ENCODE measurements at regions not wholly inside any gene's neighbourhood (a gene's known extent, or its start where the extent isn't known, plus 50 kb on each side); places are given as distances from the start of the nearest gene placed in this dataset.

DNA sequence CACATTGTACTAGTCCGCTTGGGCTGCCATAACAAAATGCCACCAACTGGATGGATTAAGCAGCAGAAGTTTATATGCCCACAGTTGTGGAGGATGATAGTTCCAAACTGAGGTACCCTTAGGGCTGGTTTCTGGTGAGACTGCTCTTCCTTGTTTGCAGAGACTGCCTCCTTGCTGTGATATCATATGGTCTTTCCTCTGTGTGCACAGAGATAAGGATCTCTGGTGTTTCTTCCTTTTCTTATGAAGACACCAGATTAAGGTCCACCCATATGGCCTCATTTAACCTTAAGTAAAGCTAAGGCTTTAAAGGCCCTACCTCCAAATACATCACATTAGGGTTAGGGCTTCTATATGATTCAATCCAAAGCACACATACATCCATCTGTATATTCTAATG is 738.2 kb upstream of the GCFC2 start:
- DNase-seq = no peak

DNA sequence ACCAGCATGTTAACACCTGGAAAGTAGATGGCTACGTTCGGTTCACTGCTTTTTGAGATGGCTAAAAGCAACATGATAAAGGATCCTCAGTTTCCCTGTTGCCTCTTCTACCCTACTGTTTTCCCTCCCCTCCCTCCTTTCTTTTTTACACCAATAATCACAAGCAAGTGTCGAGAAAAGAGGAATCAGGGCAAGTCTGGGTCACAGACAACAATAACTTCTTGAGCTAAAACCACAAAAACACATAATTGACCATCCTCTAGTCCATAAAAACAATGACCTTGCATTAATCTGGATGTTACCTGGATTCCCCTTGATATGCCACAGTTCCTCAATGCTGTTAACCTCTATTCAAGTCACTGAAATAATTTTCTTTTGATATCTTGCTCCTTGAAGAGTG is 736.6 kb upstream of the GCFC2 start:
- DNase-seq = no peak

DNA sequence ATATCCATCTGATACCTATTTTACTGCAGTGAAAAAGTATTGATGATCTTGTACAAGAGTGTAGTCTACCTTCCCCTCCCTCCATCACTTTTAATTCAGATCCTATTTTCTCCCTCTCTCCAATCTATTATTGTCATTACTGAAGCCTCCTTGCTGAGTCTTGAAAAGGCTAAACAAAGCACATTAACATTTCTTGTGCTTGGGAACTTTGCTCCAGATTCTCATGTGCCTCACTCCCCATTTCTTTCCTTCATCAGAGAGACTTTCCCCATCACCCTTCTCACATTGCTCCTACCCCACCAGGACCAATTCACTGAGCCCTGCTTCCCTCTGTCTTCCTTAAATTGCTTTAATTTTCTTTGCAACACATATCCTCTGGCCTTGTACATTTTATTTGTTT is 736.2 kb upstream of the GCFC2 start:
- DNase-seq = no peak

DNA sequence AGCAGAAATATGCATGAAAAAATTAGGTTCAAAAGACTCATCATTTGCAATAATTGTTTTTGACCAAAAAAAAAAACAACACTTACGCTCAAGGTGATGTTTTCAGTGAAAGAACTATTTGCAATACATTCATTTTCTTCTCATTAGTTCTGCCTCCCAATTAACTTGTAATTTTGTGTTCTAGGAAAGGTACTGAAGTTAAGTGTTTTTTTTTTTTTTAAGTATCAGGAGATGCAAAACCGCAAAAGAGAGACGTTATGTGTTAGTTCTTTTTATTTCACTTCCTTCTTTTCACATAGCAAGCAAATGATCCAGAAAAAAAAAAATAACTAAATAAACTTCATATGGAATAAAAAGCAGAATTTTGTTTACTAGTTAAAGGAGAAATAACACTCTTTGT is 735.2 kb upstream of the GCFC2 start:
- DNase-seq = no peak

DNA sequence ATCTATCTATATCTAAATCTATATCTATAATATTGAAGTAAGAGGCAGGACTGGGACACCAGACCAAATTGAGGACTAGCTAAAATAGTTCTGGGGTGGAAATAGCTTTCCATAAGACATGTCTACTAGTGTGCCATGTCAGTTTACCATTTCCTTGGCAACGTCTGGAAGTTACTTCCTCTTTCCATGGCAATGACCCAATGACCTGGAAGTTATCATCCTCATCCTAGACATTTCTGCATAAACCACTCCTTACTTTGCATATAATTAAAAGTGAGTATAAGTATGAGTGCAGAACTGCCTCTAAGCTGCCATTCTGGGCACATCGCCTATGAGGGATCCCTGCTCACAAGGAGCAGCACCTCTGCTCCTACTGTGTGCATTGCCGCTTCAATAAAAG is 734.0 kb upstream of the GCFC2 start:
- DNase-seq = no peak

DNA sequence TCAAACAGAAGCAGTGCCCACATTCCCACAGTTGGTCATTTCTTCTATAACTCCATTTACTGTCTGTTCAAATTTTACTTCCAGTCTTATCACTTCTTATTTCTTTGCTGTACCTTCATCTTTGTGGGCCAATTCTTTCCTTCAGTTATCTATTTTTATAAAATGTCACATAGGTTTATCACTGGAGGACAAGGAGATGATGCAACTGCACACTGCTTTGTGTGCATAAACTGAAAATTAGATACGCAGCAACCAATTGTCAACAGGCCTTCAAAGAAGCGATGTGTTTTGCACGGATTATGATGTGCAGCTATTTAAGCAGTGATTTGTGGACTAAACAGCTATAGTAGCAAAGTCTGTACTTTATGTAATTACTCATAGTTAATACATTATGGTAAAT is 726.8 kb upstream of the GCFC2 start:
- no peak for DNase-seq

DNA sequence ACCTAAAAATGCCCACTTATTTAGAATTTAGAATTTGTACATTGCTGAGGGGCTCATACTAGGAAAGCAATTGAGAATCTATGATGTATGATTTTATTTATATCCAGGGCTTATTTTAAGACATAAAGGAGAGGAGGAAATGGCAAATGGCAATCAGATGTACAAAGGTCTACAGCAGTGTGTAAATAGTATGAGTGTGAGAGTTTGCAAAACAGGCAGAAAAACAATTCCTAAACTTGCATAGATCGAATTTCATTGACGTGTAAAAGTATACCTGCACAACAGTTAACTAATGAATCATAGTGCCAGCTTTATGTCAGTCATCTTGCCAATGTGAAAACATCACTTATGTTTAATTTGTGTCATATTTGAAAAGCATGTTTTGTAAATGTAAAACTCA is 718.7 kb upstream of the GCFC2 start:
- DNase-seq = no peak

DNA sequence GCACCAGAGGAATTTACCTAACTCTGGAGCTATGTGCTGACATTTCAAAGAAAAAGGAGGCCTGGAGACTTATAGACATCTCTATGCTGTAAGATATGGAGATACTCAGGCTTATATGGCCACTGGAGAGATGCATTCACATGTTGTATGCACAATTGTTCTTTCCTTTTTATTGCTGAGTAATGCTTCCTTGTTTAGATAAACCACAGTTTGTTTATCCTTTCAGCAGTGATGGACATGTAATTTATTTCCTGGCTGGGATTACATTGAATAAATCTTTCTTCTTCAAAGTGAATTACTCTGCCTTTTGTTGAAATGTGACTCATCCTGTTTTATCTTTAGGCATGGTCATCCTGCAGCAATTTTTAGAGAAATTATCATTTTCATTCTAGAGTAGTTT is 716.7 kb upstream of the GCFC2 start:
- no peak for DNase-seq

DNA sequence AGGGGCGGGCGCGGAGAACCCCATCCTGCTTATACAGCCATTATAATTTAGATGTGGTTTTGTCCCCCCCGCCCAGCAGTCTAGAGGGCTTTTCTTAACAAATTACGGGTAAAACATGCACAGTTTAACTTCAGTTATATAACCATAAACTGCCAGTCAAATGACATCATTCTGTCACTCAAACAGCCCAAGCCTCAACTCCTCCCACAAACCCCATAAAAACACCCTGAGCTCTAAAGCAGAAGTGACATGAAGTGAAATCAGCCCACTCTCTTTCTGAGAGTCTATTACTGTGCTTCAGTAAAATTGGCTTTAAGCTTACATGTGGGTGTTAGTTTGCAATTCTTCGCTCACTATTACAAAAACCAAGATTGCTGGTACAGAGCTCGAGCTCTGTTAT is 705.1 kb upstream of the GCFC2 start:
- no peak for DNase-seq

DNA sequence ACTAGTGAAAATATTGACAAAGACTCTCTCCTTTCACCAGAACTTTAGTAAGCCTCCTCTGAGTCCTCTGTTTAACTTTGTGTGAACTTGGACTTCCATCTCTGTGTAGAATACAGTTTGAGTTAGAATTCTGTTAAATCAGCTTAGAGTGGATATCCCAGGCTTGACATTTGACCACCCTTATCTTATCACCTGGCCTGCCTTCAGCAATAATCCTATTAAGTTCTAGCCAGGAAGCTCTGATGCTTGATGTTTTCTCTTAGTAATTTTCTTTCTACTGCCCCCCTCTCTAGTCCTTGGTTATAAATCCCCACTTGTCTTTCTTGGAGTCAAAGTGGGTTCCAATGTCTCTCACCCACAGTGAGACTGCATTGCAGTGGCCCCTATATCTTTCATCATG is 702.7 kb upstream of the GCFC2 start:
- DNase-seq = no peak

DNA sequence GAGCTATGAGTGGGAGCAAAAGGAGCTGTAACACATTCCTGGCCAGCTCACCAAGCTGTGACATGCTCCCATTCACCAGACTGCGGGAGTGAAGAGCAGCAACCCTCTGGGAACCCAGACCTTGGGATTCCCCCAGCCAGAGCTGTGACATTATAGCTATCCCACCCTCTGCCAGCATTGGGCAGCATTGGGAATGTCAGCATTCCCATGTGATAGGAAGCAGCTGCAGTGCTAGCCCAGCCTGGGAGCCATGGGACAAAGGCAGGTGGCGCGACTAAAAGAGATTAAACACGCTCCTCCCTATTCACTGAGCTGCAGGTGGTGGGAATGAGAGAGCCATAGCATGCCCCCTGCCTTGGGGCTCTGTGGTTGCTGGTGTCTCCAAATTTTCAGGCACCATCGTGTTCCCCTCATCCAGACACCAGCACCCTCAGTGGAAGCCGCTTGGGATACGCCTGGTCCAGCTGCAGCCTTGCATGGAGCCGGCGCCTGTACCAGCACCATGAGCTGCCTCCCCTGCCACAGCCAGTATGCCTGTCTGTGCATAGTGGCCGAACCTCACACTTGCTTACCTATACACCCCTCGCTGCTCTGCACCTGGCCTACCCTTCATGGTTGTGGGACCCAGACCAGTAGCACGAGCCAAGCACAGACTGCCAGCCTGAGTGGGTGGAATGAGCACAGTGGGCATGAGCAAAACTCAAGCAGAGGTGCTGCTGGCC is 695.6 kb upstream of the GCFC2 start:
- DNase-seq = no peak

DNA sequence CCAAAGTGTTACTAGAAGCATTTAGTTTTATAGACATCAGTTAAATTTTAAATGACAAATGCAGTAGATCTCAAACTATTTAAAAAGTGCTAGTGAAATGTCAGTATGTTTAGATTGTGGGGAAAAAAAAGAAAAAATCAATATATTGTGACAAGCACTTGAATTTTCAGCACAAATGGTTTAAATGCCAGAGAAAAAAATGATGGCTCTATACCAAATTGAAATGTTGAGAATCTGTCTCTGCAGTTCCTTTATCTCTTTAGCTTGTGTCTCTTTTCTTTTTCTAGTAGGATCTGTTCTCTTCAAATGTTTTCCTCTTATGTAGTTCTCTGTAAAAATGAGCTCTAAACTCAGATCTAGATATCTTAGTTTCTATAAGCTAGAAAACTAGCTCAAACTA is 682.6 kb upstream of the GCFC2 start:
- DNase-seq = no peak

DNA sequence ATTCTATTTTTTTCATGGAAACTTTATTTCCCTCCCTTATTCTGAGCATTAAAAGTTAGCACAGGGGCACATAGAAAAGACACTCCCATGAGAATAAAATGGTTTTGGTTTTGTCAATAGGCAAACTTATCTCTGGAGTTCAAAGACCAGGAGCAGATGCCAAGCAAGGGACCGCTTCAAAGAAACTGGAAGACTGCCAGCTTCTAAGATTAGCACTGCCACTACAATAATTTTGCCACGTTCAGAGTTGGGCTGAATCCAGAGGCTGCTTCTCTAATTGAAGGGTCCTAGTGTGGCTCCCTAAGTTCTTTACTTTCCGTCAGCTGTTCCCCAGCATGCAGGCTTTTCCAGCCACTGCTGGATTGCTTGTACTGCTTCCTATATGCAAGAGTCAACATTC is 681.0 kb upstream of the GCFC2 start:
- DNase-seq = no peak

DNA sequence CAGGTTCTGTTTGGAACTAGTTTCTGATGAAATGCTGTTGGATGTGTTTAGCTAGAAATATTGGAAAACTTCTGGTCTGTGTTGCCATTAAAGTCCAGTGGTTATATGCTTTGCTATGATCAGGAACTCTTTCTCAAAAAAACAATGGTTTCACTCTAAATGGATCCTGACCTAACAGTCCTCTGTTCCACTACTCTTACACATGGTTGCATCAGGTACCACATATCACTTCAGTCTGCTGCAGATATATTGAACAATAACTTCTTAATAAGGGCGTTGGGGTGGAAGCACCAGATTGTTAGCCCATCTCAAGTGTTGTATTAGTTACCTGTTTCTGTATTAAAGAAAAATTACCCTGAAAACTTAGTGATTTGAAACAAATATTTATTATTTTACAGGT is 676.6 kb upstream of the GCFC2 start:
- no peak for DNase-seq

DNA sequence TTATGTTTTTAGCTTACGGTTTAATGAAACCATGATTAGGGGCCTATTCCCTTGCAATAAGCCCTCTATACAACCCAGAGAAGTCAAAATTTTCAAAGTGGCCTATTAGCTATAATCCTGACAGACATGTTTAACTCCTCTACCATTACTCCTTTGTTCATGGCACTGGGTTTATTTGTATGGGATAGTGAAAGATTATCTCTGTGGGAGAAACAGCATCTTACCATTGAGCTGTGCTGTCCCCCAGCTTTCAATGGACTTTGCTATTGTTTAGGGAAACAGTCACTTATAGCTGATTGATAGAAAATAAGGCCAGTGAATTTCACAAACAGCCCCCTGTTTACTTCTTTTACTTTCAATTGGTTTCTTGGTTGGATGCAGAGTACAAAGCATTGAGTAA is 675.2 kb upstream of the GCFC2 start:
- DNase-seq = no peak

DNA sequence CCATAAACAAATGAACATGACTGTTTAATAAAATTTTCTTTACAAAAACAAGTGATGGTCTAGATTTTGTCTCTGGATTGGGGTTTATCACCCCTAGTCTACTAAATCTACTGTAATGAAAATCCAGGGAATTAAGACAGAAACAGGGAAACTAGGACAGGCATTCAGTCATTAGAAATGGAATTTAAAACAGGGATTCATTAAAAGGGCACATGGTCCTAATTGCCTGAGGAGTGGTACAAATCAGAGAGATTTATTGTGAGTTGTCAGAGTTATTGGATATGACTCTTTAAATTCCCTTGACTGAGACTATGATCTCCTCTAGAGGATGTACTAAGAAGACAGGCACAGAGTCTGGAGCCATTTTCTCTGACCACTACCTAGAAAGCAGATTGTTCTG is 670.9 kb upstream of the GCFC2 start:
- DNase-seq = no peak

DNA sequence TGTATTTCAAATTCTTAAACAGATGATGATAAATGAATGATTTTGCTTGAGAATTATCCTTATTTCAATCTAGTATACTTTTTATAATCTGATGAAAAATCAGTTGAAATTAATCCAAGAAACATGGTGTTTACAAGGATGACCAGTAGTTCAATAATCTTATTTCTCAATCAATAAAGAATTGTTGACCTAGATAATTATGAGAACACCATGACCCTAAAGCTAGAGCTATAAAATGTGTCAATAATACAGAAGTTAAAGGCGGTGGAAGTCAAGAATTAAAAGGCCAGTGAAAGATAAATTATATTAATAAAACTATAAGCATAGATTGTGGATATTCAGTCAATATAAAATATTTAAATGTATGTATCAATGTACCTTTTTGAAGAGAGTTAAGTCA is 667.4 kb upstream of the GCFC2 start:
- DNase-seq = no peak

DNA sequence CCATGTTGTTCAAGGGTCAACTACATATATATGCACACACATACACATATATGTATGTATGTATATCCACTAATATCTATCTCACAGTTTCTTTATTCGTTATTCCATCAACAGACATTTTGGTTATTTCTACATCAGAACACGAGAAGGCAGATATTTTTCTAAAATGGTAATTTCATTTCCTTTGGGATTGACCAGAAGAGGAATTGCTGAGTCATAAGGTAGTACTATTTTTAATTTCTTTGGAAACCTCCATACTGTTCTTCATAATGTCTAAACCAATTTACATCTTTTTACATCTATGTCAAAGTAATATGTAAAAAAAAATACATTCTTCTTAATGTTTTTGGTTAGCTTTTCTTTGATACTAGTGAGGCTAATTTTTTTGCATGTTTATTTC is 630.7 kb upstream of the GCFC2 start:
- no peak for DNase-seq

DNA sequence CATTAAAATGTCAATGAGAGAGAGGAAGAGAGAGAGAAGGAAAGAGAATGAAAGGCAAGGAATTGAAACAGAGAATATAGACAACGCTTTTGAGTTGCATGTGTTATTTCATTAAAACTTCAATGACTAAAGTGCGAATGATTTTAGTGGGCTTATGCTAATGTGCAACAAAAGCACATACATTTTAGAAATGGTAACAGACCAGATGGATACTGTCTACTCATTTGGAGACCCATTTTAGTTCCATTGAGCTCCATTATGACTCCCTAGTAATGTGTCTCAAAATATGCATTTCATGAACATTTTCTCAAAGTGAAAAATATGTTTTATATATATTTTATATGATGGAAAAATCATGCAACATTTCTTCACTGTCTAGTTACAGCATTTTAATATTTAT is 622.2 kb upstream of the GCFC2 start:
- no peak for DNase-seq

DNA sequence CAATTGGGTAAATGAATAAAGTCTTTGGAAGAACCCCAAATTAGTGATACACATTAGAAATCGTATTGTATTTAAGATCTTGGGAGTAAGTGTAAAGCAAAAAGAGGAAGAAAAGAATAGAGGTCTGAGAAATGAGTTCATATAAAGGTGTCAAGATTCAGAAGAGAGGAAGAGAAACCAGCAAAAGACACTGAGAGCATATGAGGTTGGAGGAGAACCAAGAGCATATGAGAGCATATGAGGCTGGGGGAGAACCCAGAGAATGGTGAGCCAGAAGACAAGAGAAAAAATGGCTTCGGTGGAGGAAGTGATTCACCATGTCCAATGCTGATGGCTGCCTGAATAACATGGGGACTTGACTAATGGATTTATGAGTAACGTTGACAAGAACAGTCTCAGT is 620.1 kb upstream of the GCFC2 start:
- no peak for DNase-seq

DNA sequence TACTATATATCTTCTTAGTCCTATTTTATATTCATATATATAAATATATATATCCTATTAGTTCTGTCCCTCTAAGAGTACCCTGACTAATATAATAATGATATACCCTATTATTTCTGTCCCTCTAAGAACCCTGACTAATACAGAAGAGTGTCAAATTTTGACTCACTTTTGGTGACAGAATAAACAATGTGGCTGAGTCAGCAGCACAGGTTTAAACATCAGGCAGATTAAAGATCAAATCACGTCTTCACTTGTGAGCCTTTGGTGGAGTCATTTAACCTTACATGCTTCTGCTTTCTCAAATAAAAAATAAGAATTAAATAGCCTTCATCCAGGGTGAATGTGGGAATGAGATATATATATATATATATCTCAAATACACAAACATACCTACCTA is 615.9 kb upstream of the GCFC2 start:
- DNase-seq = no peak

DNA sequence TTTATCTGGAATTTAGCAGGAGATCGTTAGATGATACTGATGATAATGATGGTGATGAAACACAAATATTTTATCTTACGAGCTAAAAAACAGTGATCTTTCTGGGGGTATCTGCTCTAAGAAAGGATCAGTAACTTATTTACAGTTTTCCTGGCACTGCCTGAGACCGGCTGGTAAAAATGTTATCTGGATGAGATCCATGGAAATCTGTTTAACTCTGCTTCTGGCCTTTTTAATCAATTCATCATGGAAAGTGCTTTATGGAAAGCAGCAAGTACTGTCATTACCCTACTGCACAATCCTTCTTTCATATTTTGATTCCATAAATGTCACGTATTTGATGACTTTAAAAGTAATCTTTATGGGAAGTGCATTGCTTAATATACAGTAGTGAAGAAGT is 612.7 kb upstream of the GCFC2 start:
- no peak for DNase-seq

DNA sequence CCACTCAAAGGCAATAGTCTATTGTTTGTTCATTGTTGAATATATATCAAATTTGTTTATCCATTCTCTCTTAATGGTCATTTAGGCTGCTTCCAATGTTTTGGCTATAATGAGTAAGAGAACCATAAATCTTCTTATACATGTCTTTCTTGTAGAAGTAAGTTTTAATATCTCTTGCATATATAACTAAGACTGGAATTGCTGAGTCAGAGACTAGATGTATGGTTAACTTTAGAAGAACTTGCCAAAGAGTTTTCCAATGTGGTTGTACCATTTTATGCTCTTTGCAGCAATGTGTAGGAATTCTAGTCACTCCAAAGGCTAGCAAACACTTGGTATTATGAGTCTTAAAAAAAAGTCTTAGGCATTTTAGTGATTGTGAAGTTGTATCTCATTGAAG is 610.0 kb upstream of the GCFC2 start:
- no peak for DNase-seq

DNA sequence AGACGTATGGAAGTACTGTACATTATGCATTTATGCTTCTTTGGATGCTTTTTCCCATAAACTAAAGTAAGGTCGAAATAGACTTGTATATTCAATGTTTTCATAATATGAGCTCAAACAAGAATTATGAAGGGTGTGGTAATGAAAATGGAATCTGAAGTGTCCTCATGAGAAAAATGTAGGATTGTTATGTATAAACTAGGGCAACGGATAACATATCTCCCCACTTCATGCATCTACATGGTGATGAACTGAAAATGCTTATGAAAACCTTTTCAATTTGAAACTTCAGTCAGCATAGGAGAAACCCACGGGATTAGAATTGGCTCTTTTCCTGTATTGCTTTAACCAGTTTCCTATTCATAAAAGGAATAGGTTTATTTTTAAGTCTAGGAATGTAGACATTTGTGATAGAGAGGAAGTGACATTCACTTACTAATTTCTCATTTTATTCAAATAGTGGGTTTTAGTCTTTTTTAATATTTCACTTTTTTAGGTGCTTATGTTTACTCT is 608.2 kb upstream of the GCFC2 start:
- DNase-seq = no peak

DNA sequence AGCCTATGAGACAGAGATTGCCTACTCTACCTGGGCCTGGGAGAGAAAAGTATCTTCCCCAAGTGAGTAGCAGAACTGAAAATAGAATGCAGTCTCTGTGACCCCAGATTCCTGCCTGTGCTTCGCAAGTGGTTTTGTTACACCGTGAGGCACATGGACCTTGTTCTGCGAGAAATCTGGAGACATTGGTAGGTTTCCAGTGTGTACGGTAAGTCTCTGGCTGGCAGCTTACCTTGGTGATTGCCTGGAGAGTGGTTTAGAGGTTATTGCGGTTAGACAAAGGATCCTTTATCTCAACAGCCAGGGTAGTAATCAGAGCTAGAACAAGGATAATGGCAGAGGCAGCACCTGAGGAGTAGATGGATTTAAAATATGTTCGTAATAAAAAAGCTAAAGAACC is 606.0 kb upstream of the GCFC2 start:
- DNase-seq = no peak

All from fibroblast of skin of scalp (primary cell).